ENCODE measurements at regions not wholly inside any gene's neighbourhood (a gene's known extent, or its start where the extent isn't known, plus 50 kb on each side); places are given as distances from the start of the nearest gene placed in this dataset.

- no peak for DNase-seq (ENCODE audit: low spot score)
- no peaks in the 10 kb centered on the region; the same call in 1 of the 2 replicates for H3K36me3 Mint-ChIP-seq
- H3K27me3 Mint-ChIP-seq (ENCODE audit: low read depth): no peaks in the 10 kb centered on the region
- no peak overlapping the region for H3K27ac Mint-ChIP-seq
- TF ChIP-seq HMGA2 (CRISPR knock-in tag; IDR thresholded peaks at IDR 0.05): no peak
- TF ChIP-seq RELA (CRISPR knock-in tag; IDR thresholded peaks at IDR 0.05; ENCODE audit: borderline replicate concordance): no peak
- TF ChIP-seq TCF7 (CRISPR knock-in tag; IDR thresholded peaks at IDR 0.05; ENCODE audit: low read depth): no peak
- no peak for TF ChIP-seq SMAD4 (CRISPR knock-in tag; IDR thresholded peaks at IDR 0.05)
- TF ChIP-seq MXD4 (CRISPR knock-in tag; IDR thresholded peaks at IDR 0.05; ENCODE audit: borderline replicate concordance): no peak
- no peak for TF ChIP-seq NFATC4 (CRISPR knock-in tag; IDR thresholded peaks at IDR 0.05)
- TF ChIP-seq, protein P1, sequence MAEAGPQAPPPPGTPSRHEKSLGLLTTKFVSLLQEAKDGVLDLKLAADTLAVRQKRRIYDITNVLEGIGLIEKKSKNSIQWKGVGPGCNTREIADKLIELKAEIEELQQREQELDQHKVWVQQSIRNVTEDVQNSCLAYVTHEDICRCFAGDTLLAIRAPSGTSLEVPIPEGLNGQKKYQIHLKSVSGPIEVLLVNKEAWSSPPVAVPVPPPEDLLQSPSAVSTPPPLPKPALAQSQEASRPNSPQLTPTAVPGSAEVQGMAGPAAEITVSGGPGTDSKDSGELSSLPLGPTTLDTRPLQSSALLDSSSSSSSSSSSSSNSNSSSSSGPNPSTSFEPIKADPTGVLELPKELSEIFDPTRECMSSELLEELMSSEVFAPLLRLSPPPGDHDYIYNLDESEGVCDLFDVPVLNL (CRISPR knock-in tag; IDR thresholded peaks at IDR 0.05; ENCODE audit: borderline replicate concordance, low read depth): no peak
- no peak for TF ChIP-seq FOXP4 (CRISPR knock-in tag; IDR thresholded peaks at IDR 0.05)
- TF ChIP-seq PREB (CRISPR knock-in tag; IDR thresholded peaks at IDR 0.05; ENCODE audit: borderline replicate concordance): no peak
- no peaks in the 10 kb centered on the region for H3K9me3 Mint-ChIP-seq
- no peak for ATAC-seq
- POLR2A ChIA-PET: no interaction called here
- peaks cover 16% of the 10 kb centered on the region for H3K4me1 Mint-ChIP-seq
- CTCF ChIA-PET: no interaction called here
- no peak overlapping the region for H3K4me3 Mint-ChIP-seq
These were observed 68.8 kb downstream of the SPRY1 start for GRCh38 chr4:123465416-123465815.

- Mint-ChIP-seq H3K9me3 (no peaks in the 10 kb centered on the region), H3K27me3 (ENCODE audit: low read depth) (no peaks in the 10 kb centered on the region), H3K36me3 (no peaks in the 10 kb centered on the region; the same call in 1 of the 2 replicates), H3K4me1 (peaks cover 16% of the 10 kb centered on the region), H3K4me3 (no peak overlapping the region), H3K27ac (no peak overlapping the region)
- POLR2A ChIA-PET: no interaction called here
- CTCF ChIA-PET: no interaction called here
- ATAC-seq: no peak; the same call in 1 of the 2 replicates
- no peak for DNase-seq (ENCODE audit: low spot score)
- no peak for TF ChIP-seq JUN (CRISPR knock-in tag; IDR thresholded peaks at IDR 0.05)
- no peak for TF ChIP-seq STAT6 (CRISPR knock-in tag; conservative IDR thresholded peaks at IDR 0.05; ENCODE audit: low read depth)
- TF ChIP-seq, protein P2, sequence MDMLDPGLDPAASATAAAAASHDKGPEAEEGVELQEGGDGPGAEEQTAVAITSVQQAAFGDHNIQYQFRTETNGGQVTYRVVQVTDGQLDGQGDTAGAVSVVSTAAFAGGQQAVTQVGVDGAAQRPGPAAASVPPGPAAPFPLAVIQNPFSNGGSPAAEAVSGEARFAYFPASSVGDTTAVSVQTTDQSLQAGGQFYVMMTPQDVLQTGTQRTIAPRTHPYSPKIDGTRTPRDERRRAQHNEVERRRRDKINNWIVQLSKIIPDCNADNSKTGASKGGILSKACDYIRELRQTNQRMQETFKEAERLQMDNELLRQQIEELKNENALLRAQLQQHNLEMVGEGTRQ (CRISPR knock-in tag; IDR thresholded peaks at IDR 0.05): no peak
- TF ChIP-seq ZNF671 (CRISPR knock-in tag; IDR thresholded peaks at IDR 0.05): no peak
- TF ChIP-seq JAZF1 (CRISPR knock-in tag; IDR thresholded peaks at IDR 0.05): no peak
- TF ChIP-seq CTCF (IDR thresholded peaks at IDR 0.05): no peak
- no peak for TF ChIP-seq ZMAT4 (CRISPR knock-in tag; IDR thresholded peaks at IDR 0.05)
- TF ChIP-seq NFYB (CRISPR knock-in tag; conservative IDR thresholded peaks at IDR 0.05; ENCODE audit: low read depth): no peak
- no peak for TF ChIP-seq MXD4 (CRISPR knock-in tag; IDR thresholded peaks at IDR 0.05; ENCODE audit: borderline replicate concordance)
- no peak for TF ChIP-seq TP53 (CRISPR knock-in tag; IDR thresholded peaks at IDR 0.05)
- TF ChIP-seq, protein P3, sequence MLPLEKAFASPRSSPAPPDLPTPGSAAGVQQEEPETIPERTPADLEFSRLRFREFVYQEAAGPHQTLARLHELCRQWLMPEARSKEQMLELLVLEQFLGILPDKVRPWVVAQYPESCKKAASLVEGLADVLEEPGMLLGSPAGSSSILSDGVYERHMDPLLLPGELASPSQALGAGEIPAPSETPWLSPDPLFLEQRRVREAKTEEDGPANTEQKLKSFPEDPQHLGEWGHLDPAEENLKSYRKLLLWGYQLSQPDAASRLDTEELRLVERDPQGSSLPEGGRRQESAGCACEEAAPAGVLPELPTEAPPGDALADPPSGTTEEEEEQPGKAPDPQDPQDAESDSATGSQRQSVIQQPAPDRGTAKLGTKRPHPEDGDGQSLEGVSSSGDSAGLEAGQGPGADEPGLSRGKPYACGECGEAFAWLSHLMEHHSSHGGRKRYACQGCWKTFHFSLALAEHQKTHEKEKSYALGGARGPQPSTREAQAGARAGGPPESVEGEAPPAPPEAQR (CRISPR knock-in tag; IDR thresholded peaks at IDR 0.05): no peak
- TF ChIP-seq TCF7 (CRISPR knock-in tag; IDR thresholded peaks at IDR 0.05; ENCODE audit: low read depth): no peak
- TF ChIP-seq, protein P4, sequence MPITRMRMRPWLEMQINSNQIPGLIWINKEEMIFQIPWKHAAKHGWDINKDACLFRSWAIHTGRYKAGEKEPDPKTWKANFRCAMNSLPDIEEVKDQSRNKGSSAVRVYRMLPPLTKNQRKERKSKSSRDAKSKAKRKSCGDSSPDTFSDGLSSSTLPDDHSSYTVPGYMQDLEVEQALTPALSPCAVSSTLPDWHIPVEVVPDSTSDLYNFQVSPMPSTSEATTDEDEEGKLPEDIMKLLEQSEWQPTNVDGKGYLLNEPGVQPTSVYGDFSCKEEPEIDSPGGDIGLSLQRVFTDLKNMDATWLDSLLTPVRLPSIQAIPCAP (CRISPR knock-in tag; IDR thresholded peaks at IDR 0.05): no peak
- TF ChIP-seq, protein P5, sequence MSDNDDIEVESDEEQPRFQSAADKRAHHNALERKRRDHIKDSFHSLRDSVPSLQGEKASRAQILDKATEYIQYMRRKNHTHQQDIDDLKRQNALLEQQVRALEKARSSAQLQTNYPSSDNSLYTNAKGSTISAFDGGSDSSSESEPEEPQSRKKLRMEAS (CRISPR knock-in tag; IDR thresholded peaks at IDR 0.05): no peak
- TF ChIP-seq ZNF423 (CRISPR knock-in tag; IDR thresholded peaks at IDR 0.05): no peak
These were observed 69.6 kb downstream of the SPRY1 start for GRCh38 chr4:123466080-123466785.

Measured in WTC11 (cell line).